Stimulated activated effector memory CD8-positive, alpha-beta T cell treated with anti-CD3 and anti-CD28 coated beads, Interleukin-12 subunit alpha, Interleukin-12 subunit beta, amount 100 ng/mL, for 72 hours (primary cell): ENCODE measurements at regions not wholly inside any gene's neighbourhood (a gene's known extent, or its start where the extent isn't known, plus 50 kb on each side); places are given as distances from the start of the nearest gene placed in this dataset.
"Not testable (repeated sequence)": the region's sequence is repeated elsewhere in the genome, so short reads cannot be mapped to it uniquely, and the experiment has no call there.

ENCODE experiments used
- ATAC-seq: fragments of 150-1000 bp; cut with Tn5 transposase; 2 replicates; pipeline ENCODE4 v1.10.0; 2021
- DNase-seq, 2 donors: peaks; one replicate each; pipeline ENCODE4 v3.0.0; 2021 to 2022; ENCODE audit warnings: low spot score in 2 of 2
- H3K27ac Mint-ChIP-seq: one replicate; pipeline ENCODE4 v1.8.0; 2022; ENCODE audit warnings: mild to moderate bottlenecking, mixed read lengths
- H3K36me3 Mint-ChIP-seq: one replicate; pipeline ENCODE4 v1.8.0; 2022; ENCODE audit warnings: mild to moderate bottlenecking, mixed read lengths
- H3K4me1 Mint-ChIP-seq: one replicate; pipeline ENCODE4 v1.8.0; 2022; ENCODE audit warnings: mixed read lengths
- H3K4me3 Mint-ChIP-seq: one replicate; pipeline ENCODE4 v1.8.0; 2022; ENCODE audit warnings: mild to moderate bottlenecking, mixed read lengths
- H3K9me3 Mint-ChIP-seq: one replicate; pipeline ENCODE4 v1.8.0; 2022; ENCODE audit warnings: mixed read lengths

DNA sequence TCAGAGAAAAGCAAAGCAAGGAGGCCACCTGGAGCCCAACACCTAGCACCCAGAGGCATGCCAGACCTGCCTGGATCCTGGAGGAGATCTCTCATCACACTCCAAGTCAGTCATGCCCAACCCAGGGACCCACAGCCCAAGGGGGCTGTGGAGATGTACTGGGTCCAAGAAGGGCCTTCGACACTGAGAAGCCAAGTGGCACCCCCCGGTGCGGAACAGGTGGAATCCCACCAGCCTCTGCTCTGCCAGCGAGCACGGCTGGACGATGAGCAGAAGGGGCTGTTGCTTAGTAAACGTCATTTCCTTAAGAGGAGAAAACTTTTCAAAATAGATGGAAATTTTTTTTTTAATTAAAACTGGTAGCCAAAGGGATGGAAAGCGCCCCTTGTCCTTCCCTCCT, 171.9 kb upstream of the GRK3 start:
- Mint-ChIP-seq H3K4me1 (peaks cover 58% of the 10 kb centered on the region), H3K36me3 (no peaks in the 10 kb centered on the region), H3K9me3 (no peaks in the 10 kb centered on the region), H3K27ac (no peak overlapping the region), H3K4me3 (no peak overlapping the region)
- no peak for ATAC-seq
- DNase-seq, result no peak

DNA sequence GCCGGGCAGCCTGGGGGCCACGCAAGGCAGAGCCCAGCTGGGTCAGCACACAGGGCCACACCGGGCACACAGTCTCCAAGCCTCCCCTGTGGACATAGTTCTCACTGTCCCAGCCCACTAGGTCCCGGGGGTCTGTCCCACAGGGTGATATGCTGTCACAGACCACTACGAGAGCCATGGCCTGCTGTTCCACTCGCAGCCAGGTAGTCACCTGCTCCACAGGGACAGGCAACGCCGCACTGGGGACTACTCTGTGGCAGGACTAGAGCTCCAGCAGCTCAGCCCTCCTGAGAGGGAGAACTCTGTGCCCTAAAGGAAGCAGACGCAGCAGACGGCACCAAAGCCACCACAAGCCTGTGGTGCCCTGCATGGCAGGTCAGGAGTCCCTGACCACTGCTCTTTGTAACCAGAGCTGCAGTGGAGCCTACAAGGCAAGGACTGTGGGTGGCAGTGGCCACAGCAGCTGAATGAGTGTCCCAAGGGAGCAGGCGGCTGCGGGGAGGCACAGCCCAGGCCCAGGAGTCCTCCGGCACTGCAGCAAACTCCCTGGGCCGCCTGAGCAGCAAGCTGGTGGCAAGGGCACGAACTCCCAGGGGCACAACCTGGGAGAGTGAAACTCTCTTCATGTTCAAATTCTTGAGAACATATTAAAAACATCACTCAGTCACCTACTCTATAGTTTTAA, 171.2 kb upstream of the GRK3 start:
- no peaks in the 10 kb centered on the region for H3K36me3 Mint-ChIP-seq
- no peaks in the 10 kb centered on the region for H3K9me3 Mint-ChIP-seq
- H3K4me1 Mint-ChIP-seq, result peaks cover 60% of the 10 kb centered on the region
- H3K4me3 Mint-ChIP-seq, result no peak overlapping the region
- H3K27ac Mint-ChIP-seq, result no peak overlapping the region
- ATAC-seq (no peak), DNase-seq (no peak)

DNA sequence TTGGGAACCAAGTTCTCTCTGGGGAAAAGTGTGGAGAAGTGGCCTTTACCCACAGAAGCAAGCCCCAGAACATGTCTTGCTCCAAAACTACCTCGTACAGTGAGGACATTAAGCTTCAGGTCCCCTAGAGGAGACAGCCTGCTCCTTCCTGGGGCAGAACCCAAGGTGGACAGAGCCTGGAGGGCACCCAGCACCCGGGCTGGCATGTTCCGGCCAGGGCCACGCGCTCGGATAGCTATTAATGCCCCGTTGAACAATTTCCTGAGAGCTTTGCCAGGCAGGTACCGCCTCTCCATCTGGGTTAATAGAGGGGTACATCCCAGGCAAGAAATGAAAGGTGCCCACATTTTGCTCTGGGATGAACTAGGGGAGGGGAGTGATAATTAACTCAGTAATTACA, 169.0 kb upstream of the GRK3 start:
- ATAC-seq (no peak), DNase-seq (no peak)
- no peaks in the 10 kb centered on the region for H3K9me3 Mint-ChIP-seq
- no peak overlapping the region for H3K27ac Mint-ChIP-seq
- peaks cover 48% of the 10 kb centered on the region for H3K4me1 Mint-ChIP-seq
- no peaks in the 10 kb centered on the region for H3K36me3 Mint-ChIP-seq
- H3K4me3 Mint-ChIP-seq, result no peak overlapping the region

DNA sequence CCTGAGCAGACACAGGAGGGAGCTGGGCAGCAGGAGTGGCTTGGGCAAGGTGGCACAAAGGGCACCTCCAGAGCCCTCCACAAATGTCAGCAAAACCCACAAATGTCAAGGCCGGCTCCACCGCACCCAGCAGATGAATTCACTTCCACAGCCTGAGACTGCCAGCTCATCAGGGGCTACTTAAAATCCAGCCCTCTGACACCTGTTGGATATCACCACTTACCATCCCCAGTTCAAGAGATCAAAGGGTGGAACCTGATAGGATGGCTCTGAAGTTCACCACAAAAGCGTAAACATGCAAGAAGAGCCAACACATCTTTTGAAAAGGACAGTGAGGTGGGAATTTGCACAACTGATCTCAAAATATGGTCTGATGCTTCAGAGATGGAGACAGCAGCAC, 168.6 kb upstream of the GRK3 start:
- Mint-ChIP-seq H3K4me1 (peaks cover 48% of the 10 kb centered on the region), H3K9me3 (no peaks in the 10 kb centered on the region), H3K4me3 (no peak overlapping the region), H3K36me3 (no peaks in the 10 kb centered on the region), H3K27ac (no peak overlapping the region)
- DNase-seq (no peak), ATAC-seq (no peak)

DNA sequence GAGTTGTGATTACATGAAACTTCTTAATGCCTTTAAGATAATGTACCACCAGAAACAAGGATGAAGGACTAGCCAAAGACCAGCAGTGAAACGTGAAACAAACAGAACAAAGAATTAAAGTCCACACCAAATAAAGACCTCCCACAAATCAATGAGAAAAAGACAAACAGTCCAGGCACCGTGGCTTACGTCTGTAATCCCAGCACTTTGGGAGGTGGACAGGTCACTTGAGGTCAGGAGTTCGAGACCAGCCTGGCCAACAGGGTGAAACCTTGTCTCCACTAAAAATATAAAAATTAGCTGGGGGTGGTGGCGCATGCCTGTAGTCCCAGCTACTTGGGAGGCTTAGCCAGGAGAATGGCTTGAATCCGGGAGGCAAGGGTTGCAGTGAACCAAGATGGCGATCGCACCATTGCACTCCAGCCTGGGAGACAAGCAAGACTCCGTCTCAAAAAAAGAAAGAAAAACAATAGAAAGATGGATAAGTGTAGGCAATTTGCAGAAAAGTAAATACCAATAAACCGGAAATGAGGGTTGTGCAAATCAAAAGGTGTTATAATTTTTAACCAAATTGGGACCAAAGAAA, 167.8 kb upstream of the GRK3 start:
- Mint-ChIP-seq H3K4me1 (peaks cover 54% of the 10 kb centered on the region), H3K27ac (no peak overlapping the region), H3K4me3 (no peak overlapping the region), H3K36me3 (no peaks in the 10 kb centered on the region), H3K9me3 (no peaks in the 10 kb centered on the region)
- no peak for ATAC-seq
- DNase-seq, result no peak

DNA sequence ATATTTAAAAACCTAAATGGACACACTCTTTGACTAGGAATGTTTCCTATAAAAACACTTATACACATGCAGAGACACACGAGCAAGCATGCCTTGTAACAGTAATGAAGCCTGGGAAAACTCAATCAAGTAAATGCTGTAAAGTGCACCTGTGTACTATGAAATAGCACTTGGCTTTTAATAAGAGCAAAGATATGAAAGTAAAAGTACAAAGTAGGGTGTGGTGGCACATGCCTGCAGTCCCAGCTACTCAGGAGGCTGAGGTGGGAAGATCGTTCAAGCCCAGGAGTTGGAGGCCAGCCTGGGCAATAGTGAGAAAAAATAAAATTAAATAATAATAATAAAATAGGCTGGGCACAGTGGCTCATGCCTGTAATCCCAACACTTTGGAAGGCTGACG, 166.9 kb upstream of the GRK3 start:
- Mint-ChIP-seq H3K4me1 (peaks cover 56% of the 10 kb centered on the region), H3K27ac (no peak overlapping the region)
- no peak for ATAC-seq

DNA sequence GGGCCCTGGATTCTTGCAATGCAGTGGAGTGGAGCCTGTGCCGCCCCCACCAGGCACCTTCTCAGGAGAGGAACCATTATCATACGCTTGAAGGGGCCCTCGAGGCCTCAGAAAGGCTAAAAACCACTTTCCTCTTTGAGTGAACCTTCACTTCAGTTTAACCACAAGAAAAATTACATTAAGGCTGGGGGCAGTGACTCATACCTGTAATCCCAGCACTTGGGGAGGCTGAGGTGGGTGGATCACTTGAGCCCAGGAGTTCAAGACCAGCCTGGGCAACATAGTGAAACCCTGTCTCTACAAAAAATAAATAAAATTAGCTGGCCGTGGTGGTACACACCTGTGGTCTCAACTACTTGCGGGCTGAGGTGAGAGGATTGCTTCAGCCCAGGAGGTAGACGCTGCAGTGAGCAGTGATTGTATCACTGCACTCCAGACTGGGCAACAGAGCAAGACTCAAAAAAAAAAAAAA, 165.8 kb upstream of the GRK3 start:
- H3K4me1 Mint-ChIP-seq, result peaks cover 62% of the 10 kb centered on the region
- not testable (repeated sequence) for DNase-seq, H3K4me3 Mint-ChIP-seq, H3K27ac Mint-ChIP-seq, H3K9me3 Mint-ChIP-seq, H3K36me3 Mint-ChIP-seq
- peak; percentile 91 for ATAC-seq

More for the DNA sequence above, 166.9 kb upstream of the GRK3 start:
- Mint-ChIP-seq H3K4me3 (no peak overlapping the region), H3K9me3 (no peaks in the 10 kb centered on the region), H3K36me3 (no peaks in the 10 kb centered on the region)
- no peak for DNase-seq

DNA sequence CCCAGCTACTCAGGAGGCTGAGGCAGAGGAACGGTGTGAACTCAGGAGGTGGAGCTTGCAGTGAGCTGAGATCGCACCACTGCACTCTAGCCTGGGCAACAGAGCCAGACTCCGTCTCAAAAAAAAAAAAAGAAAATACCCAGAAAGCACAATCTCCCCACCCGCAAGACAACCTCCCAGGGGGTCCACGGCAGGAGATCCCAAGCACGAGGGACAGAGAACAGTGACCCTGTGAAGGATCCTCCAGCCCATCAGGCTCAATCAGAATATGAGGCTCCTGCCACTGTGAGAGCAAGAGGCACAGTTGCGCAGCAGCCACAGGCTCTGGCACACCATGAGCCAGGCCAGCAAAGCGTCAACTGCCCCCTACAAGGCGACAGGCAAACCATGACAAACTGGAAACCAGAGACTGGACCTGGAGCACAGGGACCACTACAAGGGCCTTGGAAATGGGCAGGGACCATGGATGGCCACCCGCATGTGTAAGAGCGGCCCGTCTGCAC, 164.8 kb upstream of the GRK3 start:
- no peaks in the 10 kb centered on the region for H3K36me3 Mint-ChIP-seq
- H3K4me3 Mint-ChIP-seq, result no peak overlapping the region
- H3K4me1 Mint-ChIP-seq, result peaks cover 66% of the 10 kb centered on the region
- DNase-seq (no peak), ATAC-seq (no peak)
- H3K27ac Mint-ChIP-seq, result no peak overlapping the region
- no peaks in the 10 kb centered on the region for H3K9me3 Mint-ChIP-seq

DNA sequence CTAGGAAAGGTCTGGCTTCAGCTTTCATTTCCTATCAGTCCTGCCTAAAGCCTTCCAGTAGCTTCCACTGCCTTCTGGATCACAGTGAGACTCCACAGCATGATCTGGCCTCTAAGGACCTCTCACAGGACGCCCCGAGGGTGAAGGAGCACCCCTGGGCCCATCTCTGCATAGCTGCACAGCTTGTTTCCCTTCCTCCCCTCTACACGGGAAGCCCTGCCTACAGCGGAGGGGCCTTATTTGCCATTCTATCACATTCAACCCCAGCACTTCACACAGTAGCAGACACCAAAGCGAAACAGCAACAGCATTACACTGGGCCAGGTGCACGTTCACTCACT, 162.3 kb upstream of the GRK3 start:
- DNase-seq (no peak), ATAC-seq (no peak)
- no peak overlapping the region for H3K4me3 Mint-ChIP-seq
- H3K4me1 Mint-ChIP-seq, result peaks cover 48% of the 10 kb centered on the region
- no peaks in the 10 kb centered on the region for H3K36me3 Mint-ChIP-seq
- peak overlapping the region; percentile 40 for H3K27ac Mint-ChIP-seq
- H3K9me3 Mint-ChIP-seq, result no peaks in the 10 kb centered on the region

DNA sequence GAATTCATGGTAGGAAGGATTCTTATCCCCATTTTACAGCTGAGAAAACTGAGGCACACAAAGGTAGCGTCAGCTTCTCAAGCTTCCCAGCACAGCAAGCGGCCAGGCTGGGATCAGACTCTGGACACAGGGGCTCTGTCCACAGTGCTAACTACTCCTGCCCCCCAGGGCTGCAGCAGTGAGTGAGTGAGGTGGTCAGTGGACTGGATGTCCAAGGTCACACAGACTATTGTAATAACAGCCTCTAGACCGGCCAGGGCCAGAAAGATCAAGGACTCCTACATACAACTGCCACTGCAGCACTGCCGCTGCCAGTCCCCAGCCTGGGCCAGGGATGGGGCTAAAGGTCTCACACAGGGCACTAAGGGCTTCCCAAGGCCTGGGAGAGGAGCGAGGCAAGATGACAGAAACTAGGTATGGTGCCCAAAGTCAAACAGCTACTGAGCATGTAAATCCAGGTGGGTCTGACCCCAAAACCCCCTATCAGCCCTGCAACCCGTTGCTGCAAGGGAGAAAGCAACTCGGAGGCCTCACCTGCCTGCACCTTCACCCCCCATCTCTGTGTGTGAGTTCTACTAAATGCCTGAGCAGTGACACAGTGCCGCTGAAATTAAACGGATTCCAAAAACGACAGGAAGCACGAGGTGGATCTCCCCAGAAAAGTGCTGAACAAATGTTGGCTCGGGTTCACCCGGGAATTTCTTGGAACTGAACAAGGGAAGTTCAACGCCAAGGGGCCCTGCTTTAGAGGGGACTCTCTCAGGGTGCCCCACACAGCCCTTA, 161.8 kb upstream of the GRK3 start:
- H3K9me3 Mint-ChIP-seq, result no peaks in the 10 kb centered on the region
- H3K36me3 Mint-ChIP-seq, result no peaks in the 10 kb centered on the region
- DNase-seq (no peak), ATAC-seq (no peak)
- H3K4me1 Mint-ChIP-seq, result peaks cover 48% of the 10 kb centered on the region
- peak overlapping the region; percentile 40 for H3K27ac Mint-ChIP-seq
- peak overlapping the region; percentile 77 for H3K4me3 Mint-ChIP-seq

DNA sequence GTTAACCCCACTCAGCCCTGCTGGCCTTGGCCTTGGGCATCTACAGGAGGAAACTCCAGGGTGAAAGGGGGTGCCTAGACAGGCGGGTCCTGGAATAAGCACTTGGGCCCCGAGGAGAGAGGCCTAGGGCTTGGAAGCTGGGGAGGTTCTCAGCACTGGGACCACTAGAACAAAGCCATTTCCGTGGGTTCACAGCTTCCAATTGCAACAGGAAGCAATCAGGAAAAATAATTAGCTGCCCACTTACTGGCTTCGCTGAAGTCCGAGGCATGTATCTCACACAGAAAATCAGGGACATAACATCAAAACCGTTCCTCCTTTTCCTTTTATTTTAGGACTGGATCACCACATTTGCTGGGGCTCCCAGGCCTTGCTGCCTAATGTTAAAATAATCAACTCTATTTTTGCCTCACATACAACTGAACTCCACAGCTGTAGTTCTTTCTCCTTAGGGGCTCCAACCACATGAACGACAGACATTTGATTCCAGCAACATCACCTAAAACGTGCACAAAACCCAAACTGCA, 161.1 kb upstream of the GRK3 start:
- DNase-seq, result no peak
- peaks cover 46% of the 10 kb centered on the region for H3K4me1 Mint-ChIP-seq
- H3K9me3 Mint-ChIP-seq, result no peaks in the 10 kb centered on the region
- no peaks in the 10 kb centered on the region for H3K36me3 Mint-ChIP-seq
- peak overlapping the region; percentile 77 for H3K4me3 Mint-ChIP-seq
- H3K27ac Mint-ChIP-seq, result peak overlapping the region; percentile 82
- no peak for ATAC-seq

DNA sequence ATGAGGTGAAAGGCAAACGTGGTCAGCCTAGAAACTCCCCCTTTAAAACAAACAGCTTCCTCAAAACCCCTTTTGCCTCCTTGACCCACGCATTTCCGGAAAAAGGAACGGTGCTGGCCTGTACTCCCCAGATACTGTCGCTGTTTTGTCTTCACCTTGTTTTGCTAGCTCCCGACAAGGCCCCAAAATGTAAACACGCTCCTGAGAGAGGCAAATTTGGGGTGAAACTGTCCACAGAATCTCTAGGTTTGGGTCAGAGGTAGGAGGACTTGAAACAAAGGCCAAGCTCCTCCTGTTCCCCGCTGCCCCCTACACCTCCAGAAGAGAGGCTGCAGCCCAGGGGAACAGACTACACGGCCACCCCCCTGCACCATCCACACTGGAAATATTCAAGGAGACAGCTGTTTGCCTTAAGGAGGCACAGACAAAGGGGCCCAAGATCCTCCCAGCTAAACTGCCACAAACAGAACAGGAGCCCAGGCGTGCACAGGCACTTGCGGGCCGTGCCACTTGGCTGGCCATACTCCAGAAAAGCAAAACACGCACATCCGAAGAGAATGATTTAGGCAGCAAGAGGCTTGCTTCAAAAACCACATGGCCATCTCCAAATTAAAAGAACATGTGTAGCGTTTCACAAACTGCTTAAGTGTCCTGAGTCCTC, 160.5 kb upstream of the GRK3 start:
- DNase-seq (no peak), ATAC-seq (no peak)
- Mint-ChIP-seq H3K4me3 (peak overlapping the region; percentile 77), H3K9me3 (no peaks in the 10 kb centered on the region), H3K4me1 (peaks cover 41% of the 10 kb centered on the region), H3K36me3 (no peaks in the 10 kb centered on the region), H3K27ac (peak overlapping the region; percentile 82)

DNA sequence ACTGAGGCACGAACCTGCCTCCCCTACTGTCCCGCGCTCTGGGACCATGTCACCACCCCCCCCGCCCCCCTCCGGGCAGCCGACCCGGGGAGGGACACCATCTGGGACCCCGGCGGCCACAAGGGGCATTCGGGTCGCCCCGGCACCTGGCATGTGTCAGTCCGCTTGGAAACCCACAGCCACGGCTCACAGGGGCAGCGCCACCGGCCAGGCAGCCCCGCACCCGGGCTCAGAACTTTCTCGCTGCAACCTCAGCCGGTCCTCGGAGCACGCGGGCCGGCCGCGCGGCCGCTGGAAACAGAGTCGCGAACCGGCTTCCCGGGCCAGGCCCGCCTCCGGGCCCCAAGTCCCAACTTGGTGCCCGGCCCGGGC, 159.9 kb upstream of the GRK3 start:
- no peaks in the 10 kb centered on the region for H3K9me3 Mint-ChIP-seq
- no peak for ATAC-seq
- H3K27ac Mint-ChIP-seq, result no peak overlapping the region
- H3K4me1 Mint-ChIP-seq, result peaks cover 41% of the 10 kb centered on the region
- no peak for DNase-seq
- no peaks in the 10 kb centered on the region for H3K36me3 Mint-ChIP-seq
- H3K4me3 Mint-ChIP-seq, result peak overlapping the region; percentile 77

DNA sequence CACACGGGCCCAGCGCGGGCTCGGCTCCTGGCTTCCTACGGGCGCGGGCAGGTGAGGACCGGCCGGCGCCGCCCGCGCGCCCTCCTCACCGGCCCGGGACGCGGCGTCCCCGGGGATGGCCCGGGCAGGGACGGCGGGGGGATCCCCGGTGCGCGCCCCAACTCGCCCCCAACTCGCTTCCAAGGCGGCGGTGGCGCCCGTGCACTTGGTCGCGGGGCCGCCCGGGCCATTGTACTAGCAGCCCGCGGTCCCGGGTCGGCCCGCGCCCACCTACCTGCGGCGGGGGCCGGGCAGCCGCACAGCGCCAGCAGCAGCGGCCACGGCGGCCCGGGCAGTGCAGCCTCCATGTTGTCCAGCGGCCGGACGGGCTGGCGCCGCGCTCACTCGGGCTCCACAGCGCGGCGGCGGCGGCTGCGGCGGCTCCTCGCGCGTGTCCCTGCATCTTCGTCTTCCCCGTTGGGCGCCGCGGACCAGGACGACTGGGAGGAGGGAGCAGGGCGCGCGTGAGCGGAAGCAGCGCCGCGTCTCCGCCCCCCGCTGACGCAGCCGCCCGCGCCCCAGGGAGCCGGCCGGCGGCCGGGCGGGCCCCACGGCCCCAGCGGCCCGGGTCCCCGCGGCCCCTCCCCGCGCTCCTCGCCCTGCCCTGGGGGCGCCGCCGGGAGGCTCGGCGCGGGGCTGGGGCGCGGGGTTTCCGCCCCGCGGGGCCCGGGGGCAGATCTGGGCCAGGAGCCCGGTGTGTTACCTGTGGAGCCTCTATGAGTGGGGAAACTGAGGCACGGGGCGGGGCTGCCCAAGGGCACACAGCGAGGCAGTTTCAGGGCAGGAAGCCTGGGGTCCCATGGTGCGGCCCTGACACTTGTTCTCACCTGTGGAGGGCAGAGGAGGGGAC, 159.3 kb upstream of the GRK3 start:
- H3K27ac Mint-ChIP-seq, result no peak overlapping the region
- H3K9me3 Mint-ChIP-seq, result no peaks in the 10 kb centered on the region
- peak; percentile 91 for ATAC-seq
- peak overlapping the region; percentile 77 for H3K4me3 Mint-ChIP-seq
- H3K4me1 Mint-ChIP-seq, result peaks cover 41% of the 10 kb centered on the region
- no peaks in the 10 kb centered on the region for H3K36me3 Mint-ChIP-seq
- peak; percentile 45 to 67 for DNase-seq
